GM23338 (cell line): ENCODE measurements at regions not wholly inside any gene's neighbourhood (a gene's known extent, or its start where the extent isn't known, plus 50 kb on each side); places are given as distances from the start of the nearest gene placed in this dataset.
A peak's percentile ranks its signal among the peaks of the same experiment; 100 is the strongest.

Experiments
- ATAC-seq: fragments of 200-7000 bp; cut with Tn5 transposase; 3 replicates; pipeline ENCODE4 v1.9.1; 2020
- DNase-seq: peaks from one replicate; pipeline ENCODE4 v3.0.0-alpha.2; 2015; ENCODE audit warnings: low spot score
- H2AFZ ChIP-seq: fragments of 200-600 bp; sonication (generic); 2 replicates; pipeline ENCODE4 v1.8.0; 2016; ENCODE audit warnings: antibody characterized with exemption, mild to moderate bottlenecking, moderate library complexity
- H3F3A ChIP-seq: fragments of 200-600 bp; sonication (generic); replicated peaks from 2 replicates; pipeline ENCODE4 v1.8.0; 2017; ENCODE audit warnings: antibody characterized with exemption, mixed run types, low read depth
- H3K27ac ChIP-seq: fragments of 200-600 bp; sonication (generic); 2 replicates; pipeline ENCODE4 v1.6.1; 2016; ENCODE audit warnings: low read depth
- H3K27me3 ChIP-seq: fragments of 200-600 bp; sonication (generic); 2 replicates; pipeline ENCODE4 v1.8.0; 2016; ENCODE audit warnings: mild to moderate bottlenecking, mixed run types, moderate library complexity; ENCODE audit not compliant: insufficient read depth
- H3K36me3 ChIP-seq: fragments of 200-600 bp; sonication (generic); 2 replicates; pipeline ENCODE4 v1.8.0; 2016; ENCODE audit warnings: mild to moderate bottlenecking; ENCODE audit not compliant: insufficient read depth
- H3K4me1 ChIP-seq: fragments of 200-600 bp; sonication (generic); 2 replicates; pipeline ENCODE4 v1.8.0; 2016; ENCODE audit warnings: mild to moderate bottlenecking, moderate library complexity; ENCODE audit not compliant: insufficient read depth
- H3K4me2 ChIP-seq: fragments of 200-600 bp; sonication (generic); 2 replicates; pipeline ENCODE4 v1.7.1; 2017; ENCODE audit warnings: mixed run types
- H3K4me3 ChIP-seq: fragments of 200-600 bp; sonication (generic); 2 replicates; pipeline ENCODE4 v1.6.1; 2016; ENCODE audit warnings: mixed run types
- H3K79me2 ChIP-seq: fragments of 200-600 bp; sonication (generic); replicated peaks from 2 replicates; pipeline ENCODE4 v1.8.0; 2017; ENCODE audit warnings: mild to moderate bottlenecking; ENCODE audit not compliant: insufficient read depth
- H3K9me2 ChIP-seq: fragments of 200-600 bp; sonication (generic); 2 replicates; pipeline ENCODE4 v1.8.0; 2017; ENCODE audit not compliant: insufficient read depth
- H4K20me1 ChIP-seq: fragments of 200-600 bp; sonication (generic); replicated peaks from 2 replicates; pipeline ENCODE4 v1.8.0; 2017; ENCODE audit warnings: mild to moderate bottlenecking; ENCODE audit not compliant: insufficient read depth
- H3K27ac Mint-ChIP-seq: 2 replicates; pipeline ENCODE4 v1.8.0; 2020; ENCODE audit warnings: inconsistent platforms, mild to moderate bottlenecking, moderate library complexity, mixed read lengths
- H3K27me3 Mint-ChIP-seq: 3 replicates; pipeline ENCODE4 v1.8.0; 2022; ENCODE audit warnings: low read depth, mild to moderate bottlenecking, moderate library complexity, mixed read lengths, inconsistent platforms; ENCODE audit not compliant: insufficient read depth, poor library complexity
- H3K36me3 Mint-ChIP-seq: 3 replicates; pipeline ENCODE4 v1.8.0; 2021; ENCODE audit warnings: low read depth, mild to moderate bottlenecking, inconsistent platforms, moderate library complexity, mixed read lengths
- H3K4me1 Mint-ChIP-seq: 3 replicates; pipeline ENCODE4 v1.8.0; 2020; ENCODE audit warnings: mild to moderate bottlenecking, inconsistent platforms, mixed read lengths
- H3K4me3 Mint-ChIP-seq: 3 replicates; pipeline ENCODE4 v1.8.0; 2021; ENCODE audit warnings: moderate library complexity, mild to moderate bottlenecking, inconsistent platforms, mixed read lengths
- H3K9me3 Mint-ChIP-seq: 3 replicates; pipeline ENCODE4 v1.8.0; 2020; ENCODE audit warnings: moderate library complexity, mild to moderate bottlenecking, inconsistent platforms, mixed read lengths
- CREB1 ChIP-seq: fragments of 250-450 bp; sonication (Bioruptor Pico); IDR thresholded peaks from 2 replicates; pipeline ENCODE4 v1.5.0; 2020; ENCODE audit warnings: low read depth, mild to moderate bottlenecking, moderate library complexity
- EZH2 ChIP-seq: fragments of 200-600 bp; sonication (generic); IDR thresholded peaks from one replicate; pipeline ENCODE4 v1.8.0; 2017; ENCODE audit warnings: antibody characterized with exemption, mild to moderate bottlenecking, low read depth; ENCODE audit not compliant: unreplicated experiment
- EZH2phosphoT487 ChIP-seq: fragments of 200-600 bp; sonication (generic); IDR thresholded peaks from one replicate; pipeline ENCODE4 v1.8.1; 2018; ENCODE audit warnings: antibody characterized with exemption; ENCODE audit not compliant: unreplicated experiment
- JUNB ChIP-seq: IDR thresholded peaks from one replicate; pipeline ENCODE4 v1.6.1; 2016; ENCODE audit warnings: antibody characterized with exemption; ENCODE audit not compliant: unreplicated experiment
- NANOG ChIP-seq: IDR thresholded peaks from 2 replicates; pipeline ENCODE4 v1.6.1; 2016; ENCODE audit warnings: antibody characterized with exemption, borderline replicate concordance
- POLR2AphosphoS5 ChIP-seq: IDR thresholded peaks from 2 replicates; pipeline ENCODE4 v1.6.1; 2016; ENCODE audit warnings: antibody characterized with exemption, low read depth
- ZNF114 ChIP-seq: fragments of 250-450 bp; sonication (Bioruptor Pico); IDR thresholded peaks from 2 replicates; pipeline ENCODE4 v1.5.0; 2020; ENCODE audit warnings: mild to moderate bottlenecking, moderate library complexity
- ZNF331 ChIP-seq: fragments of 250-450 bp; sonication (Bioruptor Pico); IDR thresholded peaks from 2 replicates; pipeline ENCODE4 v1.5.0; 2020; ENCODE audit warnings: low read depth, mild to moderate bottlenecking, moderate library complexity
- TF ChIP-seq, protein P1 (sequence below): IDR thresholded peaks from 2 replicates; pipeline ENCODE4 v1.6.1; 2016; ENCODE audit warnings: antibody characterized with exemption
- TF ChIP-seq, protein P2 (sequence below), 2 experiments: fragments of 200-600 bp in 1 of 2; sonication (generic) in 1 of 2; conservative IDR thresholded peaks; 2 replicates each; pipeline versions ENCODE4 v1.5.1 to v1.6.1; 2016 to 2017; ENCODE audit warnings: antibody characterized with exemption in 2 of 2, low read depth in 2 of 2, mild to moderate bottlenecking in 2 of 2, moderate library complexity in 1 of 2
- TF ChIP-seq, protein P3 (sequence below): IDR thresholded peaks from one replicate; pipeline ENCODE4 v1.6.1; 2018; ENCODE audit warnings: antibody characterized with exemption; ENCODE audit not compliant: unreplicated experiment

DNA sequence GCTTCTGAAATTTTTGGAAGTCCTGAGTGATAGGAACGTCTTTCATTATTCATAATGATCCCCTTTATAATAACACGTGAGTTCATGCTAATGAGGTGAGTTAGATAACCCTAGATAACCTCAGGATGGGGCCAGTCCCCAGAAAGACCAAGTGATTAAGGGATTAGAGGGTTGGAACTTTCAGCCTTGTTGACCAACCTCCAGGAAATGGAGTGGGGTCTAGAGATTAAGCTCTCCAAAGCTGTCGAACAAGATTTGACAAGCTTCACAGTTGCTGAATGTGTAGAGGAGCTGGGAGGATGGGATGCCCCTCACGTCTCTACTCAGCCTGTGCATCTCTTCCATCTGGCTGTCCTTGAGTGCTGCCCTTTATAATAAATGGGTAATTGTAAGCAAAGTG is 107.1 kb downstream of the ZMAT3 start:
- no peak overlapping the region for H3K27ac Mint-ChIP-seq
- Histone ChIP-seq H2AFZ (no peak overlapping the region), H3K27ac (no peak overlapping the region), H3K4me2 (no peak overlapping the region), H3F3A (no peaks in the 10 kb centered on the region), H3K4me3 (no peak overlapping the region), H3K79me2 (no peaks in the 10 kb centered on the region), H3K36me3 (no peaks in the 10 kb centered on the region), H4K20me1 (no peaks in the 10 kb centered on the region), H3K4me1 (peaks cover 25% of the 10 kb centered on the region), H3K9me2 (peaks cover 3% of the 10 kb centered on the region; the same call in 1 of the 2 replicates), H3K27me3 (no peaks in the 10 kb centered on the region)
- no peak overlapping the region for H3K4me3 Mint-ChIP-seq
- no peaks in the 10 kb centered on the region for H3K36me3 Mint-ChIP-seq
- no peaks in the 10 kb centered on the region for H3K9me3 Mint-ChIP-seq
- DNase-seq, result no peak
- TF ChIP-seq ZNF114 (CRISPR knock-in tag) (no peak), NANOG (no peak), EZH2phosphoT487 (no peak), POLR2AphosphoS5 (no peak), JUNB (no peak), ZNF331 (CRISPR knock-in tag) (no peak), CREB1 (CRISPR knock-in tag) (no peak), EZH2 (no peak)
- TF ChIP-seq, protein P1, sequence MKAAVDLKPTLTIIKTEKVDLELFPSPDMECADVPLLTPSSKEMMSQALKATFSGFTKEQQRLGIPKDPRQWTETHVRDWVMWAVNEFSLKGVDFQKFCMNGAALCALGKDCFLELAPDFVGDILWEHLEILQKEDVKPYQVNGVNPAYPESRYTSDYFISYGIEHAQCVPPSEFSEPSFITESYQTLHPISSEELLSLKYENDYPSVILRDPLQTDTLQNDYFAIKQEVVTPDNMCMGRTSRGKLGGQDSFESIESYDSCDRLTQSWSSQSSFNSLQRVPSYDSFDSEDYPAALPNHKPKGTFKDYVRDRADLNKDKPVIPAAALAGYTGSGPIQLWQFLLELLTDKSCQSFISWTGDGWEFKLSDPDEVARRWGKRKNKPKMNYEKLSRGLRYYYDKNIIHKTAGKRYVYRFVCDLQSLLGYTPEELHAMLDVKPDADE, result no peak
- TF ChIP-seq, protein P2, sequence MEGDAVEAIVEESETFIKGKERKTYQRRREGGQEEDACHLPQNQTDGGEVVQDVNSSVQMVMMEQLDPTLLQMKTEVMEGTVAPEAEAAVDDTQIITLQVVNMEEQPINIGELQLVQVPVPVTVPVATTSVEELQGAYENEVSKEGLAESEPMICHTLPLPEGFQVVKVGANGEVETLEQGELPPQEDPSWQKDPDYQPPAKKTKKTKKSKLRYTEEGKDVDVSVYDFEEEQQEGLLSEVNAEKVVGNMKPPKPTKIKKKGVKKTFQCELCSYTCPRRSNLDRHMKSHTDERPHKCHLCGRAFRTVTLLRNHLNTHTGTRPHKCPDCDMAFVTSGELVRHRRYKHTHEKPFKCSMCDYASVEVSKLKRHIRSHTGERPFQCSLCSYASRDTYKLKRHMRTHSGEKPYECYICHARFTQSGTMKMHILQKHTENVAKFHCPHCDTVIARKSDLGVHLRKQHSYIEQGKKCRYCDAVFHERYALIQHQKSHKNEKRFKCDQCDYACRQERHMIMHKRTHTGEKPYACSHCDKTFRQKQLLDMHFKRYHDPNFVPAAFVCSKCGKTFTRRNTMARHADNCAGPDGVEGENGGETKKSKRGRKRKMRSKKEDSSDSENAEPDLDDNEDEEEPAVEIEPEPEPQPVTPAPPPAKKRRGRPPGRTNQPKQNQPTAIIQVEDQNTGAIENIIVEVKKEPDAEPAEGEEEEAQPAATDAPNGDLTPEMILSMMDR (conservative IDR thresholded peaks at IDR 0.05; ENCODE audit: low read depth in 2 of 2), result no peak
- ATAC-seq, result no peak
- H3K4me1 Mint-ChIP-seq, result peaks cover 26% of the 10 kb centered on the region
- no peaks in the 10 kb centered on the region for H3K27me3 Mint-ChIP-seq

DNA sequence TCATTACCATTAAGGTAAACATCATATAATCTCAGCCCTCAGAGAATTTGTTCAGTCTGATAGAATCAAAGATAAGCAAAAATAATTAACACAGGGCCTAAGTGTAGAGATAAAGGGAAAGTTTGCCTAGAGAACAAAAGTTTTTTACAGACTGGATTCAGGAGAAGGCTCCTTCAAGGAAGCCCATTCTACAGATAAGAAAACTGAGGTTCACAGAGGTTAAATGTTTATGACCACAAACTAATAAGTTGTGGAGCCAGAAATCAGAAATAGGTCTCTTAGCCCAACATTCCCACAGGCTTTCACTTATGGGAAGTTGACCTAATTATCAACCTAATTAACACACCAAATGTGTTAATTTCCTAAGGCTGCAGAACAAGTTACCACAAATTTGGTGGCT is 110.7 kb downstream of the ZMAT3 start:
- Histone ChIP-seq H3K9me2 (peaks cover 3% of the 10 kb centered on the region; the same call in 1 of the 2 replicates), H3K4me2 (peak overlapping the region; percentile 4; the same call in 1 of the 2 replicates), H3K79me2 (no peaks in the 10 kb centered on the region), H2AFZ (no peak overlapping the region), H3F3A (no peaks in the 10 kb centered on the region), H3K27me3 (no peaks in the 10 kb centered on the region), H3K36me3 (no peaks in the 10 kb centered on the region), H3K4me3 (no peak overlapping the region), H4K20me1 (no peaks in the 10 kb centered on the region), H3K4me1 (peaks cover 21% of the 10 kb centered on the region), H3K27ac (no peak overlapping the region)
- H3K27me3 Mint-ChIP-seq, result no peaks in the 10 kb centered on the region
- no peaks in the 10 kb centered on the region for H3K36me3 Mint-ChIP-seq
- ATAC-seq (no peak), DNase-seq (no peak)
- no peak overlapping the region for H3K4me3 Mint-ChIP-seq
- peaks cover 18% of the 10 kb centered on the region for H3K4me1 Mint-ChIP-seq
- H3K27ac Mint-ChIP-seq, result no peak overlapping the region
- no peaks in the 10 kb centered on the region; the same call in 2 of the 3 replicates for H3K9me3 Mint-ChIP-seq
- TF ChIP-seq POLR2AphosphoS5, result no peak
- TF ChIP-seq, protein P3, sequence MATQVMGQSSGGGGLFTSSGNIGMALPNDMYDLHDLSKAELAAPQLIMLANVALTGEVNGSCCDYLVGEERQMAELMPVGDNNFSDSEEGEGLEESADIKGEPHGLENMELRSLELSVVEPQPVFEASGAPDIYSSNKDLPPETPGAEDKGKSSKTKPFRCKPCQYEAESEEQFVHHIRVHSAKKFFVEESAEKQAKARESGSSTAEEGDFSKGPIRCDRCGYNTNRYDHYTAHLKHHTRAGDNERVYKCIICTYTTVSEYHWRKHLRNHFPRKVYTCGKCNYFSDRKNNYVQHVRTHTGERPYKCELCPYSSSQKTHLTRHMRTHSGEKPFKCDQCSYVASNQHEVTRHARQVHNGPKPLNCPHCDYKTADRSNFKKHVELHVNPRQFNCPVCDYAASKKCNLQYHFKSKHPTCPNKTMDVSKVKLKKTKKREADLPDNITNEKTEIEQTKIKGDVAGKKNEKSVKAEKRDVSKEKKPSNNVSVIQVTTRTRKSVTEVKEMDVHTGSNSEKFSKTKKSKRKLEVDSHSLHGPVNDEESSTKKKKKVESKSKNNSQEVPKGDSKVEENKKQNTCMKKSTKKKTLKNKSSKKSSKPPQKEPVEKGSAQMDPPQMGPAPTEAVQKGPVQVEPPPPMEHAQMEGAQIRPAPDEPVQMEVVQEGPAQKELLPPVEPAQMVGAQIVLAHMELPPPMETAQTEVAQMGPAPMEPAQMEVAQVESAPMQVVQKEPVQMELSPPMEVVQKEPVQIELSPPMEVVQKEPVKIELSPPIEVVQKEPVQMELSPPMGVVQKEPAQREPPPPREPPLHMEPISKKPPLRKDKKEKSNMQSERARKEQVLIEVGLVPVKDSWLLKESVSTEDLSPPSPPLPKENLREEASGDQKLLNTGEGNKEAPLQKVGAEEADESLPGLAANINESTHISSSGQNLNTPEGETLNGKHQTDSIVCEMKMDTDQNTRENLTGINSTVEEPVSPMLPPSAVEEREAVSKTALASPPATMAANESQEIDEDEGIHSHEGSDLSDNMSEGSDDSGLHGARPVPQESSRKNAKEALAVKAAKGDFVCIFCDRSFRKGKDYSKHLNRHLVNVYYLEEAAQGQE, result no peak
